ENCODE measurements at regions not wholly inside any gene's neighbourhood (a gene's known extent, or its start where the extent isn't known, plus 50 kb on each side); places are given as distances from the start of the nearest gene placed in this dataset.

GRCh38 chr15:95765161-95765560 lies 565.3 kb upstream of the NR2F2 start:
- TF ChIP-seq CTCF (IDR thresholded peaks at IDR 0.05; ENCODE audit: low read depth, low read length) (no peak), EZH2phosphoT487 (IDR thresholded peaks at IDR 0.05; ENCODE audit: low read depth) (no peak)

Data from OCI-LY3 (cell line).